DND-41 (cell line): ENCODE measurements at regions not wholly inside any gene's neighbourhood (a gene's known extent, or its start where the extent isn't known, plus 50 kb on each side); places are given as distances from the start of the nearest gene placed in this dataset.

Source experiments
- CTCF ChIP-seq: IDR thresholded peaks from 2 replicates; pipeline ENCODE4 v1.5.1; 2012; ENCODE audit warnings: borderline replicate concordance, low read length, moderate library complexity, mild to moderate bottlenecking; ENCODE audit not compliant: poor library complexity, severe bottlenecking; ENCODE audit errors: extremely low read depth
- EZH2 ChIP-seq: IDR thresholded peaks from 3 replicates; pipeline ENCODE4 v1.6.1; 2012; ENCODE audit warnings: borderline replicate concordance, low read depth, mild to moderate bottlenecking, moderate library complexity, low read length, inconsistent platforms; ENCODE audit not compliant: severe bottlenecking

DNA sequence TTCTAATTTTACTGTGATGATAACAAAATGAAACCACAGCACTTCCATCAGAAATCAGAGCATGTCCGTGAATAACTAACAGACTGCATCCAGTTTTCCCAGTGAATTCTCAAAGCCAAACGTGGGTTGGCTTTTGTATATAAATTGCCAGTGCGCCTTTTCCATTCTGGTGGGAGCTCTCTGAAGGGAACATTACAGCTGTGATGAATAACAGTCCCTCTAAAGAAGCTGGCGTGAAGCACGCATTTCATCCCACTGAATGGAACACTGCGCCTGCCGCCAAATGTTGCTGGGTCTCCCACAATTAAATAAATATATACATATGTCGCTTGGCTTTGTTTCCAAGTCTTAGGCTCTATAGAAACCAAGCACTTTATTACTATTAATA lies 113.0 kb upstream of the PFN2 start:
- TF ChIP-seq CTCF, result no peak
- TF ChIP-seq EZH2, result no peak
